Spleen (tissue), 7 donors: ENCODE measurements at regions not wholly inside any gene's neighbourhood (a gene's known extent, or its start where the extent isn't known, plus 50 kb on each side); places are given as distances from the start of the nearest gene placed in this dataset.

Source experiments
- POLR2A ChIP-seq, 3 donors: fragments of 450-650 bp; IDR thresholded peaks; one replicate each; pipeline ENCODE4 v1.5.1; 2017; ENCODE audit warnings: antibody characterized with exemption in 3 of 3, mild to moderate bottlenecking in 1 of 3
- POLR2AphosphoS5 ChIP-seq, 3 donors: sonication (generic); formaldehyde crosslinking; IDR thresholded peaks; one replicate each; pipeline ENCODE4 v1.5.1; 2017; ENCODE audit warnings: antibody characterized with exemption in 3 of 3
- TF ChIP-seq, protein P1 (sequence below), 11 experiments: fragments of 200-600 bp in 7 of 11; fragments of 450-650 bp in 4 of 11; sonication (generic) in 4 of 11; IDR thresholded peaks in 8 of 11; conservative IDR thresholded peaks in 3 of 11; 1 replicate in 7 of 11; 2 replicates in 4 of 11; pipeline versions ENCODE4 v1.4.0 to v1.8.0; 2016 to 2021; ENCODE audit warnings: antibody characterized with exemption in 11 of 11, inconsistent platforms in 4 of 11, mild to moderate bottlenecking in 1 of 11
- donor health status: DM: no; HTN: no; CAD: no; lungs with moderate emphysema.
- donor health status: DM: no; HTN: no; CAD: no.
- donor health status: DM: no; HTN: no; CAD: no.

- TF ChIP-seq, protein P1, sequence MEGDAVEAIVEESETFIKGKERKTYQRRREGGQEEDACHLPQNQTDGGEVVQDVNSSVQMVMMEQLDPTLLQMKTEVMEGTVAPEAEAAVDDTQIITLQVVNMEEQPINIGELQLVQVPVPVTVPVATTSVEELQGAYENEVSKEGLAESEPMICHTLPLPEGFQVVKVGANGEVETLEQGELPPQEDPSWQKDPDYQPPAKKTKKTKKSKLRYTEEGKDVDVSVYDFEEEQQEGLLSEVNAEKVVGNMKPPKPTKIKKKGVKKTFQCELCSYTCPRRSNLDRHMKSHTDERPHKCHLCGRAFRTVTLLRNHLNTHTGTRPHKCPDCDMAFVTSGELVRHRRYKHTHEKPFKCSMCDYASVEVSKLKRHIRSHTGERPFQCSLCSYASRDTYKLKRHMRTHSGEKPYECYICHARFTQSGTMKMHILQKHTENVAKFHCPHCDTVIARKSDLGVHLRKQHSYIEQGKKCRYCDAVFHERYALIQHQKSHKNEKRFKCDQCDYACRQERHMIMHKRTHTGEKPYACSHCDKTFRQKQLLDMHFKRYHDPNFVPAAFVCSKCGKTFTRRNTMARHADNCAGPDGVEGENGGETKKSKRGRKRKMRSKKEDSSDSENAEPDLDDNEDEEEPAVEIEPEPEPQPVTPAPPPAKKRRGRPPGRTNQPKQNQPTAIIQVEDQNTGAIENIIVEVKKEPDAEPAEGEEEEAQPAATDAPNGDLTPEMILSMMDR (IDR thresholded peaks at IDR 0.05 in 8 of 11, conservative IDR thresholded peaks at IDR 0.05 in 3 of 11), result no peak
- TF ChIP-seq POLR2AphosphoS5 (IDR thresholded peaks at IDR 0.05), result no peak
- TF ChIP-seq POLR2A (IDR thresholded peaks at IDR 0.05), result no peak
Observed at GRCh38 chr11:80109652-80110051, 668.8 kb upstream of the TENM4 start.
